NB4 (cell line): ENCODE measurements at regions not wholly inside any gene's neighbourhood (a gene's known extent, or its start where the extent isn't known, plus 50 kb on each side); places are given as distances from the start of the nearest gene placed in this dataset.

Source experiments
- CTCF ChIP-seq: IDR thresholded peaks from one replicate; pipeline ENCODE4 v1.5.1; 2012; ENCODE audit warnings: low read depth, low read length
- MAX ChIP-seq: IDR thresholded peaks from 2 replicates; pipeline ENCODE4 v1.6.1; 2011; ENCODE audit warnings: low read depth, low read length
- MYC ChIP-seq: IDR thresholded peaks from 2 replicates; pipeline ENCODE4 v1.6.1; 2011; ENCODE audit warnings: low read depth, low read length
- POLR2A ChIP-seq: IDR thresholded peaks from 2 replicates; pipeline ENCODE4 v1.6.1; 2011; ENCODE audit warnings: mild to moderate bottlenecking; ENCODE audit not compliant: insufficient read length; ENCODE audit errors: extremely low read depth

- TF ChIP-seq CTCF = no peak
- TF ChIP-seq POLR2A = no peak
- TF ChIP-seq MYC = no peak
- no peak for TF ChIP-seq MAX
Measured at GRCh38 chr2:107197594-107198294, 311.8 kb upstream of the ST6GAL2 start.
